Choroid plexus epithelial cell (primary cell): ENCODE measurements at regions not wholly inside any gene's neighbourhood (a gene's known extent, or its start where the extent isn't known, plus 50 kb on each side); places are given as distances from the start of the nearest gene placed in this dataset.
"Not testable (repeated sequence)": the region's sequence is repeated elsewhere in the genome, so short reads cannot be mapped to it uniquely, and the experiment has no call there.

ENCODE experiments used
- DNase-seq: peaks from one replicate; pipeline ENCODE4 v3.0.0-alpha.2; 2010; ENCODE audit warnings: low read depth
- H3K4me3 ChIP-seq: 2 replicates; pipeline ENCODE4 v1.5.1; 2011; ENCODE audit warnings: low read depth, mild to moderate bottlenecking, control low read depth, low read length, moderate library complexity
- TF ChIP-seq, protein P1 (sequence below): conservative IDR thresholded peaks from 2 replicates; pipeline ENCODE4 v1.5.1; 2011; ENCODE audit warnings: low read depth, mild to moderate bottlenecking, control low read depth, inconsistent platforms, low read length, moderate library complexity

- TF ChIP-seq, protein P1, sequence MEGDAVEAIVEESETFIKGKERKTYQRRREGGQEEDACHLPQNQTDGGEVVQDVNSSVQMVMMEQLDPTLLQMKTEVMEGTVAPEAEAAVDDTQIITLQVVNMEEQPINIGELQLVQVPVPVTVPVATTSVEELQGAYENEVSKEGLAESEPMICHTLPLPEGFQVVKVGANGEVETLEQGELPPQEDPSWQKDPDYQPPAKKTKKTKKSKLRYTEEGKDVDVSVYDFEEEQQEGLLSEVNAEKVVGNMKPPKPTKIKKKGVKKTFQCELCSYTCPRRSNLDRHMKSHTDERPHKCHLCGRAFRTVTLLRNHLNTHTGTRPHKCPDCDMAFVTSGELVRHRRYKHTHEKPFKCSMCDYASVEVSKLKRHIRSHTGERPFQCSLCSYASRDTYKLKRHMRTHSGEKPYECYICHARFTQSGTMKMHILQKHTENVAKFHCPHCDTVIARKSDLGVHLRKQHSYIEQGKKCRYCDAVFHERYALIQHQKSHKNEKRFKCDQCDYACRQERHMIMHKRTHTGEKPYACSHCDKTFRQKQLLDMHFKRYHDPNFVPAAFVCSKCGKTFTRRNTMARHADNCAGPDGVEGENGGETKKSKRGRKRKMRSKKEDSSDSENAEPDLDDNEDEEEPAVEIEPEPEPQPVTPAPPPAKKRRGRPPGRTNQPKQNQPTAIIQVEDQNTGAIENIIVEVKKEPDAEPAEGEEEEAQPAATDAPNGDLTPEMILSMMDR = no peak
- H3K4me3 ChIP-seq = no peak overlapping the region
- no peak for DNase-seq
Observed at GRCh38 chr1:118483245-118484006, 298.4 kb upstream of the SPAG17 start.

GRCh38 chr1:118481126-118481525, 296.1 kb upstream of the SPAG17 start:
- DNase-seq = no peak
- no peak overlapping the region for H3K4me3 ChIP-seq
- TF ChIP-seq, protein P1 = no peak

DNA sequence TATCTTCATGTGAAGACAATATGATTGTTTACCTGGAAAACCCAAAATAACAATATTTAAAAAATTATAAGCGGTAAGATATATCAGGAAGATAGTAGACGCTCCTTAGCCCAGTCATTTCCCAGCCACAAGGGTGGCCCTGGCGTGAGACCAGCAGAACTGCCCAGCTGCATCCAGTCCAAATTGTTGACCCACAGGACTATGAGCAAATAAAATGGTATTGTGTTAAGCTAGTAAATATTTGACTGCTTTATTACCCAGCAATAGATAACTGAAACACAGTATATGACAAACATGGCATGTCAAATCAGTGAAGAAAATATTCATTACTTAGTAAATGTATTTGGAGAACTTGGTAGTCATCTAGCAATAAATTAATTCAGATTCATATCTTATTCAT, 294.3 kb upstream of the SPAG17 start:
- DNase-seq = no peak
- no peak overlapping the region for H3K4me3 ChIP-seq
- TF ChIP-seq, protein P1 = no peak

DNA sequence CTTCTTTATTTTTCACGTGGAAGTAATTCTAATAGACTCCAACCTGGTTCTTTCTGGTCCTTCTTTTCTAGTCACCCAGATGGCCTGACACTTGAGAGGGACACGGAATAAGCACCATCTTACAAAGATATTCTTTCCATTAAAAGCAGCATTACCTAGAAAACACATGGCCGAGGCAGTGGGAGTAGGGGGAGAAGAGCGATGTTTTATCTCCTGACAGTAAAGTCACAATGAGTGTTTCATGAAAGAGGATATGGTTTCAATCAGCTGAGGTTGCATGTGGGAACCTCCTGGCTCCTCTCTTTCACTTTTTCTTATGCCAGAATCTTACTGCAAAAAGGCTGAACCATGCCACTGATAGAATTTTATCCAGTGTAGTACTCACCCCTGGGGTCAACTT, 288.8 kb upstream of the SPAG17 start:
- no peak for DNase-seq
- TF ChIP-seq, protein P1 = no peak

DNA sequence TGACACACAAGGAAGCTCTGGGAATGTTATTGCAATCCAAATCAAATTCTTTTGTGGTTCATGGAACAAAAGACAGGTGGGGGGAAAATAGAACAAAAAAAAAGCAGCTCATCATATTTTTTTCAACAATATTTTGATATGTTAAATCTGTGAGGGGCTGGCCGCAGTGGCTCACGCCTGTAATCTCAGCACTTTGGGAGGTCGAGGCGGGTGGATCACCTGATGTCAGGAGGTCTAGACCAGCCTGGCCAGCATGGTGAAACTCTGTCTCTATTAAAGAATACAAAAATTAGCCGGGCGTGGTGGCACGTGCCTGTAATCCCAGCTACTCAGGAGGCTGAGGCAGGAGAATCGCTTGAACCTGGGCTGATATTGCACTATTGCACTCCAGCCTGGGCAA, 279.4 kb upstream of the SPAG17 start:
- H3K4me3 ChIP-seq, DNase-seq: not testable (repeated sequence)

More for the DNA sequence above, 288.8 kb upstream of the SPAG17 start:
- H3K4me3 ChIP-seq = no peak overlapping the region

- TF ChIP-seq, protein P1 = peak; percentile 48
- peak; percentile 24 for DNase-seq
- H3K4me3 ChIP-seq = no peak overlapping the region
Observed at GRCh38 chr1:118461154-118461553, 276.1 kb upstream of the SPAG17 start.

DNA sequence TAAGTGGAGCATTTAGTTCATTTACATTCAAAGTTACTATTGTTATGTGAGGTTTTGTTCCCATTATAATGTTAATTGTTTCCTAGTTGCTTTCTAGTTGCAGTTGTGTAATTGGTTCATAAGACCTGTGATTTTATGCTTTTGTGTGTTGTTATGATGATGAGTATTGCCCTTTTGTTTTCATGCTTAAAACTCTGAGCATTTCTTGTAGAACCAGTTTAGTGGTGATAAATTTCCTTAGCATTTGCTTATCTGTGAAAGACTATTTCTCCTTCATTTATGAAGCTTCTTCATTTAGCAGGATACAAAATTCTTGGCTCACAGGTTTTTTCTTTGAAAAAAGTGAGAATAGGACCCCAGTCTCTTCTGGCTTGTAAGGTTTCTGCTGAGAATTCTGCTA, 274.8 kb upstream of the SPAG17 start:
- TF ChIP-seq, protein P1 = no peak
- no peak overlapping the region for H3K4me3 ChIP-seq
- DNase-seq = no peak

GRCh38 chr1:118453856-118454255, 268.8 kb upstream of the SPAG17 start:
- not testable (repeated sequence) for H3K4me3 ChIP-seq, DNase-seq
